22Rv1 (cell line): ENCODE measurements at regions not wholly inside any gene's neighbourhood (a gene's known extent, or its start where the extent isn't known, plus 50 kb on each side); places are given as distances from the start of the nearest gene placed in this dataset.

Experiments used
- ZFX ChIP-seq: fragments of 450-650 bp; IDR thresholded peaks from 2 replicates; pipeline ENCODE4 v1.6.1; 2017; ENCODE audit warnings: antibody characterized with exemption, borderline replicate concordance
- TF ChIP-seq, protein P1 (sequence below): fragments of 450-650 bp; IDR thresholded peaks from 2 replicates; pipeline ENCODE4 v1.5.1; 2017; ENCODE audit warnings: mild to moderate bottlenecking

DNA sequence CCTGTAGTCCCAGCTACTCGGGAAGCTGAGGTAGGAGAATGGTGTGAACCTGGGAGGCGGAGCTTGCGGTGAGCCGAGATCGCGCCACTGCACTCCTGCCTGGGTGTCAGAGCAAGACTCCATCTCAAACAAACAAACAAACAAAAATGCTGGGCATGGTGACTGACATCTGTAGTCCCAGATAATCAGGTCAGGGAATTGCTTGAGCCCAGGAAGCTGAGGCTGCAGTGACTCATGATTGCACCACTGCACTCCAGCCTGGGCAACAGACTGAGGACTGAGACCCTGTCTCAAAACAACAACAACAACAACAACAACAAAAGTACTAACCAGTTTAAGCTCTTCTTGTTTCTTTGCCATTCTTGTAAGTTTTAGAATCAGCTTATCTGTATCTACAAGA lies 383.0 kb upstream of the PMFBP1 start:
- TF ChIP-seq ZFX = no peak
- TF ChIP-seq, protein P1, sequence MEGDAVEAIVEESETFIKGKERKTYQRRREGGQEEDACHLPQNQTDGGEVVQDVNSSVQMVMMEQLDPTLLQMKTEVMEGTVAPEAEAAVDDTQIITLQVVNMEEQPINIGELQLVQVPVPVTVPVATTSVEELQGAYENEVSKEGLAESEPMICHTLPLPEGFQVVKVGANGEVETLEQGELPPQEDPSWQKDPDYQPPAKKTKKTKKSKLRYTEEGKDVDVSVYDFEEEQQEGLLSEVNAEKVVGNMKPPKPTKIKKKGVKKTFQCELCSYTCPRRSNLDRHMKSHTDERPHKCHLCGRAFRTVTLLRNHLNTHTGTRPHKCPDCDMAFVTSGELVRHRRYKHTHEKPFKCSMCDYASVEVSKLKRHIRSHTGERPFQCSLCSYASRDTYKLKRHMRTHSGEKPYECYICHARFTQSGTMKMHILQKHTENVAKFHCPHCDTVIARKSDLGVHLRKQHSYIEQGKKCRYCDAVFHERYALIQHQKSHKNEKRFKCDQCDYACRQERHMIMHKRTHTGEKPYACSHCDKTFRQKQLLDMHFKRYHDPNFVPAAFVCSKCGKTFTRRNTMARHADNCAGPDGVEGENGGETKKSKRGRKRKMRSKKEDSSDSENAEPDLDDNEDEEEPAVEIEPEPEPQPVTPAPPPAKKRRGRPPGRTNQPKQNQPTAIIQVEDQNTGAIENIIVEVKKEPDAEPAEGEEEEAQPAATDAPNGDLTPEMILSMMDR = no peak
